ENCODE measurements at regions not wholly inside any gene's neighbourhood (a gene's known extent, or its start where the extent isn't known, plus 50 kb on each side); places are given as distances from the start of the nearest gene placed in this dataset.
"Not testable (repeated sequence)": the region's sequence is repeated elsewhere in the genome, so short reads cannot be mapped to it uniquely, and the experiment has no call there.

DNA sequence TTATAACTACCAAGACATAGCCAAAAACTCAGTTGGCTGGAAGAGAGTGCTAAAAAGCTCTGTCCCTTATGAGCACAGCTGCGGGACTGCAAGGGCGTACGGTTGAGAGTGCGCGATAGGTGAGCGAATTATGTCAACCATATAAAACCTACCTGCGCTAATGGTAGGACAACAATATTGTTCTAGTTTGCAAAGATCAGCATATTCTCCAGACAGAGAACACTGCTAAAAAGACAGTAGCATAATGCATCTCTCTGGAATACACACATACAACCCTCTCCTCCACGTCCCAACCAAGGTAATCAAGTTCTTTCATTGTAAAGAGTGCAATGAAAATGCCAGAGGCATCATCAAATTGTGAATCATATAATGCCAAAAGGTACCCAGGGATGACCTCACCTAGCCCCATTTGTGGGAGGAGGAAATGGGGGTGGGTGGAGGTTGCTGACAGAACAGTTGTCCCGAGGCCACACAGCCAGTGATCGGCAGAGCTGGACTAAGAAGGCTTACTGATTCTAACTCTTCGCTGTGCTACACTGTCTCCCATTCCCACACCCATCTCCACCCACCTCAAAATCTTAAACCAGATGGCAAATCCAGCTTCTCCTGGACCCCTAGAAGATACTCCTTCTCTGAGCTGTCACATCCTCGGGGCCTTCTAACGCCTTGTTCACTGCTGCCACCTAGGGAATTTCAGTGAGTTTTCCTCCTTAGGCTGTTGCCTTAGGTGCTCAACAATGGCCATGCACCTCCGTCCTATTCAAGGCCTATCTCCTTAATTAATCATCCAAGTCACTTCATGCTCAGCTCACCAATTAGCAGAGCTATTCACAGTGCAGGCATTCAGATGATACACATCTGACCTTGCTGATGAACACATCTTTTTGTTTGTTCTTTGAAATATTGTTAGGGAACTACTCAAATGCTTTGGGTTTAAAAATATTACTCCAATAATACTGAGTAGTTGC lies 60.7 kb downstream of the RPL22L1 start:
- Histone ChIP-seq H3K4me3 (ENCODE audit: low read depth, low read length) (no peak overlapping the region), H3K36me3 (no peaks in the 10 kb centered on the region), H3K27ac (no peak overlapping the region), H3K9me3 (ENCODE audit: severe bottlenecking) (no peaks in the 10 kb centered on the region), H3K27me3 (ENCODE audit: insufficient read depth, low read depth, severe bottlenecking) (no peaks in the 10 kb centered on the region)
- DNase-seq: peak; percentile 76
- TF ChIP-seq, protein P1, sequence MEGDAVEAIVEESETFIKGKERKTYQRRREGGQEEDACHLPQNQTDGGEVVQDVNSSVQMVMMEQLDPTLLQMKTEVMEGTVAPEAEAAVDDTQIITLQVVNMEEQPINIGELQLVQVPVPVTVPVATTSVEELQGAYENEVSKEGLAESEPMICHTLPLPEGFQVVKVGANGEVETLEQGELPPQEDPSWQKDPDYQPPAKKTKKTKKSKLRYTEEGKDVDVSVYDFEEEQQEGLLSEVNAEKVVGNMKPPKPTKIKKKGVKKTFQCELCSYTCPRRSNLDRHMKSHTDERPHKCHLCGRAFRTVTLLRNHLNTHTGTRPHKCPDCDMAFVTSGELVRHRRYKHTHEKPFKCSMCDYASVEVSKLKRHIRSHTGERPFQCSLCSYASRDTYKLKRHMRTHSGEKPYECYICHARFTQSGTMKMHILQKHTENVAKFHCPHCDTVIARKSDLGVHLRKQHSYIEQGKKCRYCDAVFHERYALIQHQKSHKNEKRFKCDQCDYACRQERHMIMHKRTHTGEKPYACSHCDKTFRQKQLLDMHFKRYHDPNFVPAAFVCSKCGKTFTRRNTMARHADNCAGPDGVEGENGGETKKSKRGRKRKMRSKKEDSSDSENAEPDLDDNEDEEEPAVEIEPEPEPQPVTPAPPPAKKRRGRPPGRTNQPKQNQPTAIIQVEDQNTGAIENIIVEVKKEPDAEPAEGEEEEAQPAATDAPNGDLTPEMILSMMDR (IDR thresholded peaks at IDR 0.05; ENCODE audit: low read depth, low read length): peak; percentile 69

DNA sequence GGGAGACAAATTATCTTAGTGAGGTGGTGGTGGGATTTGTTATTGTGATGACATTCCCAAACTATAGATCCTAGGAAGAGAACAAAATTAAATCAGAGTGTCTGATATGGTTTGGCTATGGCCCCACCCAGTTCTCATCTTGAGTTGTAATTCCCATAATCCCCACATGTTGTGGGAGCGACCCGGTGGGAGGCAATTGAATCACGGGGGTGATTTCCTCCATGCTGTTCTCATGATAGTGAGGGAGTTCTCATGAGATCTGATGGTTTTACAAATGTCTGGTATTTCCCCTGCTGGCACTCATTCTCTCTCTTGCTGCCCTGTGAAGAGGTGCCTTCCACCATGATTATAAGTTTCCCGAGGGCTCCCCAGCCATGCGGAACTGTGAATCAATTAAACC lies 62.0 kb downstream of the RPL22L1 start:
- DNase-seq: no peak
- no peak overlapping the region for H3K27ac ChIP-seq
- no peak overlapping the region for H3K4me3 ChIP-seq (ENCODE audit: low read depth, low read length)

DNA sequence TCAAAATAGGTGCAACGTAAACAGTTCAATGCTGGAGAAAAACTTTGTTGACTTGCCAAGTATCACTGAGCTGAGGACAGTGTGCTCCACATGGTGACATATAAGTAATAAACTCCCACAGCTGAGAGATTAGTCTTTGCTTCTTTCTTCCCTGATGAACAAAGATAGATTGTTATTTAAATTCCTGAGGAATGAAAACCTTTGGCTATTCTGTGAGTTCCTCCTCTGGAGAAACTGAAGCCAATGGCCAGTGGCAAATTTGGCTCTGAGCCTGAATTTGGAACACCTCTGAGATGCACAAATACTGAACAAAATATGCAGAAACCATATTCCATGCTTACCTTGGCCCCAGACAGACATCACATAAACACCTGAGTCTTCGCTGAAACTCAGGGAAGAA lies 63.3 kb downstream of the RPL22L1 start:
- H3K27ac ChIP-seq: no peak overlapping the region
- TF ChIP-seq, protein P1 (IDR thresholded peaks at IDR 0.05; ENCODE audit: low read depth, low read length): no peak
- no peak for DNase-seq
- H3K36me3 ChIP-seq: no peaks in the 10 kb centered on the region
- H3K9me3 ChIP-seq (ENCODE audit: severe bottlenecking): no peaks in the 10 kb centered on the region
- H3K27me3 ChIP-seq (ENCODE audit: insufficient read depth, low read depth, severe bottlenecking): no peaks in the 10 kb centered on the region
- no peak overlapping the region for H3K4me3 ChIP-seq (ENCODE audit: low read depth, low read length)

More for the DNA sequence above, 62.0 kb downstream of the RPL22L1 start:
- no peaks in the 10 kb centered on the region for H3K27me3 ChIP-seq (ENCODE audit: insufficient read depth, low read depth, severe bottlenecking)
- H3K9me3 ChIP-seq (ENCODE audit: severe bottlenecking): no peaks in the 10 kb centered on the region
- TF ChIP-seq, protein P1 (IDR thresholded peaks at IDR 0.05; ENCODE audit: low read depth, low read length): no peak
- H3K36me3 ChIP-seq: no peaks in the 10 kb centered on the region

GRCh38 chr3:170806141-170806540 lies 63.9 kb downstream of the RPL22L1 start:
- H3K4me3 ChIP-seq (ENCODE audit: low read depth, low read length): no peak overlapping the region
- H3K36me3 ChIP-seq: no peaks in the 10 kb centered on the region
- no peaks in the 10 kb centered on the region for H3K27me3 ChIP-seq (ENCODE audit: insufficient read depth, low read depth, severe bottlenecking)
- no peak overlapping the region for H3K27ac ChIP-seq
- H3K9me3 ChIP-seq (ENCODE audit: severe bottlenecking): no peaks in the 10 kb centered on the region
- TF ChIP-seq, protein P1 (IDR thresholded peaks at IDR 0.05; ENCODE audit: low read depth, low read length): no peak
- no peak for DNase-seq

DNA sequence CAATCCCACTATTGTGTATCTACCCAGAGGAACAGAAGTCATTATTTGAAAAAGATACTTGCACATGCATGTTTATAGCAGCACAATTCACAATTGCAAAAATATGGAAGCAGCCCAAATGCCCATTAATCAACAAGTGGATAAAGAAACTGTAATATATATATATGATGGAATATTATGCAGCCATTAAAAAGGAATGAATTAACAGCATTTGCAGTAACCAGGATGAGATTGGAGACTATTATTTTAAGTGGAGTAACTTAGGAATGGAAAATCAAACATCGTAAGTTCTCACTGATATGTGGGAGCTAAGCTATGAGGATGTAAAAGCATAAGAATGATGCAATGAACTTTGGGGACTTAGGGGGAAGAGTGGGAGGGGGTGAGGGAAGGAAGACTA lies 64.7 kb downstream of the RPL22L1 start:
- H3K4me3 ChIP-seq (ENCODE audit: low read depth, low read length); DNase-seq; H3K27me3 ChIP-seq (ENCODE audit: insufficient read depth, low read depth, severe bottlenecking); H3K36me3 ChIP-seq; H3K9me3 ChIP-seq (ENCODE audit: severe bottlenecking); H3K27ac ChIP-seq: not testable (repeated sequence)

DNA sequence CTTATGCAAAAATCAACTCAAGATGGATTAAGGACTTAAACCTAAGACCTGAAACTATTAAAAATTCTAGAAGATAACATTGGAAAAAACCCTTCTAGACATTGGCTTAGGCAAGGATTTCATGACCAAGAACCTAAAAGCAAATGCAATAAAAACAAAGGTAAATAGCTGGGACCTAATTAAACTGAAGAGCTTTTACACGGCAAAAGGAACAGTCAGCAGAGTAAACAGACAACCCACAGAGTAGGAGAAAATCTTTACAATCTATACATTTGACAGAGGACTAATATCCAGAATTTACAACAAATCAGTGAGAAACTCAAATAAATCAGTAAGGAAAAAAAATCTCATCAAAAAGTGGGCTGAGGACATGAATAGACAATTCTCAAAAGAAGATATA lies 65.4 kb downstream of the RPL22L1 start:
- H3K27ac ChIP-seq; H3K36me3 ChIP-seq; DNase-seq; H3K9me3 ChIP-seq (ENCODE audit: severe bottlenecking); H3K27me3 ChIP-seq (ENCODE audit: insufficient read depth, low read depth, severe bottlenecking); H3K4me3 ChIP-seq (ENCODE audit: low read depth, low read length): not testable (repeated sequence)

All from WERI-Rb-1 (cell line).